Activated naive CD4-positive, alpha-beta T cell treated with anti-CD3 and anti-CD28 coated beads for 36 hours (primary cell): ENCODE measurements at regions not wholly inside any gene's neighbourhood (a gene's known extent, or its start where the extent isn't known, plus 50 kb on each side); places are given as distances from the start of the nearest gene placed in this dataset.

Source experiments
- CTCF ChIA-PET: fragments of 350-600 bp; sonication (Branson Sonifier 250); formaldehyde crosslinking; loops from one replicate; lab custom pipeline; 2021; ENCODE audit warnings: antibody characterized with exemption; lab: Charles Lee
- DNase-seq: peaks from one replicate; pipeline ENCODE4 v3.0.0-alpha.2; 2020
- H3K27ac Mint-ChIP-seq: one replicate; pipeline ENCODE4 v1.8.0; 2021; ENCODE audit warnings: mild to moderate bottlenecking, mixed read lengths
- H3K27me3 Mint-ChIP-seq: one replicate; pipeline ENCODE4 v1.8.0; 2021; ENCODE audit warnings: low read depth, mixed read lengths
- H3K36me3 Mint-ChIP-seq: one replicate; pipeline ENCODE4 v1.8.0; 2021; ENCODE audit warnings: low read depth, mixed read lengths
- H3K4me1 Mint-ChIP-seq: one replicate; pipeline ENCODE4 v1.8.0; 2021; ENCODE audit warnings: low read depth, mixed read lengths
- H3K4me3 Mint-ChIP-seq: one replicate; pipeline ENCODE4 v1.8.0; 2021; ENCODE audit warnings: mild to moderate bottlenecking, moderate library complexity, mixed read lengths
- H3K9me3 Mint-ChIP-seq: one replicate; pipeline ENCODE4 v1.8.0; 2021; ENCODE audit warnings: mixed read lengths
- intact Hi-C: fragments of 100-400 bp; cut with micrococcal nuclease; formaldehyde crosslinking; loops from one replicate; pipeline ENCODE4 v1.15.1; 2023

GRCh38 chr9:86749161-86749893, 198.0 kb downstream of the GAS1 start:
- H3K27me3 Mint-ChIP-seq, result peaks cover 7% of the 10 kb centered on the region
- intact Hi-C loops, result no loop called here
- no peak for DNase-seq
- H3K4me1 Mint-ChIP-seq, result no peaks in the 10 kb centered on the region
- CTCF ChIA-PET, result no interaction called here
- H3K9me3 Mint-ChIP-seq, result no peaks in the 10 kb centered on the region
- no peak overlapping the region for H3K27ac Mint-ChIP-seq
- H3K36me3 Mint-ChIP-seq, result no peaks in the 10 kb centered on the region
- H3K4me3 Mint-ChIP-seq, result no peak overlapping the region

GRCh38 chr9:86747711-86748110, 199.6 kb downstream of the GAS1 start:
- H3K36me3 Mint-ChIP-seq, result no peaks in the 10 kb centered on the region
- CTCF ChIA-PET, result no interaction called here
- H3K4me1 Mint-ChIP-seq, result no peaks in the 10 kb centered on the region
- no peak overlapping the region for H3K27ac Mint-ChIP-seq
- H3K27me3 Mint-ChIP-seq, result peaks cover 5% of the 10 kb centered on the region
- no peak for DNase-seq
- H3K4me3 Mint-ChIP-seq, result no peak overlapping the region
- intact Hi-C loops, result no loop called here
- no peaks in the 10 kb centered on the region for H3K9me3 Mint-ChIP-seq

DNA sequence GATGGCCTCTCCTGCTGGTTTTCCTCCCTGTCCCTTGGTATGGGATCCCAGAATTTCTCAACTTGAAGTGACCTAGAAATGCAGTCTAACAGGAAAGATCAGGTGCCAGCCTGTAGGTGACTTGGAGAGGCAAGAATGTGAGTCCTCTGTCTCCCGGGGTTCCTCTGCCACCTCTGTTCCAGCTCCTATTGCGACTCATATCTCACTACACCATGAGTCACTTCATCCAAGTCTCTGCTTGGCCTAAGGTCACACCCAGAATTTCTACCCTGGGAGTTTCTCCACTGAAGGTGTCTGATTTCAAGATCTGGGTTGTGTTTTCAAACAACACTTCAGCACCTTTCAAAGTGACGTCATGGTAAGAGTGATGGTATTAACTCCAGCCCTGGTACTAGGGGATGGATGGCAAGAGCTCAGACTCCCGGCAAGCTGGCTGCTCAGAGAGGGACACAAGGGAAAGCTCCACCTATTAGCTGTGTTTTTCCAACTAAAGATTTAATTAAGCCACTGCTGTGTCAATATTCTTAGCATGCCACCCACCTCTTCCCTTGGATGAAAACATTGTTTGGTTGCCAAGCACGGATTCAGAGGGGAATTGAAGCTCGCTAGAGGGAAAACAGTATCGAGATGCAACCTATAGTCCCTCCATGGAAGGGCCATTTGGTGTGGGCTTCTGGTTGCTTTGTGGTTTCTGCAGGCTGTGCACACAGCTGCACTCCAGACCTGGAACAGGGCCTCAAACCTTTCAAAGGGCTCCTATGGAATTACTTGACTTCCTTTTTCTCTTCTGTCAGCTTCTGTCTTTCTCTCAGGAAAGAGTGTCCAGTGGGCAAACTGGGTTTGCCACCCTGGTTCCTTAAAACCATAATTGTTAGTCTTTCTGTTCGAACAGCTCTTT, 205.7 kb downstream of the GAS1 start:
- no peak for DNase-seq
- Mint-ChIP-seq H3K36me3 (no peaks in the 10 kb centered on the region), H3K27me3 (no peaks in the 10 kb centered on the region), H3K27ac (no peak overlapping the region), H3K4me3 (no peak overlapping the region), H3K4me1 (no peaks in the 10 kb centered on the region), H3K9me3 (no peaks in the 10 kb centered on the region)
- intact Hi-C loops, result no loop called here
- CTCF ChIA-PET, result no interaction called here

DNA sequence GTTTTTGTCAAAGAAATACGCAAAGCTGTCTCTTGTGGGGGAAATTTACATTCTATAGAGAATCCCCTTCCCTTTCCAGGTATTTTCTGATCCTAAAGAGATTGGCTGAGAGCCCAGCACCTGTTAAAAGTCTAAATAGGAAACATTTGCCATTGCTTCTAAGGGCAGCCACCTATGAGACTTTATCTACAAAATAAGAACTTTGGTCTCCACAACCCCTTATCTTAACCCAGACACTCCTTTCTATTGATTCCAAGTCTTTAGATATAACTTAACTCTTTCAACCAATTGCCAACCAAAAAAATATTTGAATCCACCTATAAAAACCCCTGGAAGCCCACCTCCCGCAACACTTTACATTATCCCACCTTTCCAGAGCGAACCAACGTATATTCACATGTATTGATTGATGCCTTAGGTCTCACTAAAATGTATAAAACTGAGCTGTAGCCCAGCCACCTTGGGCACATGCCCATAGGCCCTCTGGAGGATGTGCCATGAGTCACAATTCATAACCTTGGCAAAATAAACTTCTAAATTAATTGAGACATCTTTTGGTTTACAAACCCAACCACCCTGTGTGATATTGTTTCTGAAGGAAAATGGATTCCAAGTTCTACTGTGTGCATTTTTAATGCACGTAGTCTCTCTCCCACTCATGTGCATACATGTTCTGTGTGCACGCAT, 211.4 kb downstream of the GAS1 start:
- Mint-ChIP-seq H3K27me3 (peaks cover 2% of the 10 kb centered on the region), H3K27ac (no peak overlapping the region), H3K4me1 (no peaks in the 10 kb centered on the region), H3K9me3 (no peaks in the 10 kb centered on the region), H3K36me3 (no peaks in the 10 kb centered on the region), H3K4me3 (no peak overlapping the region)
- CTCF ChIA-PET, result no interaction called here
- intact Hi-C loops, result no loop called here
- DNase-seq, result no peak

DNA sequence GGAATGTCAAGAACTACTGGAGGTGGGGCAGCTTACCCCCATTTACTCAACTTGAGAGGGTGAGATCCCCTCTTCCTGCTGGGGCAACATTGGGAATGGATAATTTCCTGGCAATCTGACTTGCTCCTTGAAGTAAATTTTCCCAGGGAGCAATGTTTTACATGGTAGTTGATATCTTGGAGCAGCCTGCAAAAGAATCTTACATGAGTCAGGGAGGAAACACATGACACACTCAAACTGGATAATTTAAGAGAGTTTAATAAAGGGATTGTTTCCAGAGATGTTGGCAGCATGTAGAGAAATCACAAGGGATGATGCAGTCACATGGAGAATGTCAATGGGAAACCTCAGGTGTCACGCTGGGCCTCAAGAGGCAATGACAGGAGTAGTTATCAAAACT, 212.5 kb downstream of the GAS1 start:
- Mint-ChIP-seq H3K9me3 (no peaks in the 10 kb centered on the region), H3K4me3 (no peak overlapping the region), H3K27me3 (peaks cover 2% of the 10 kb centered on the region), H3K27ac (no peak overlapping the region), H3K4me1 (no peaks in the 10 kb centered on the region), H3K36me3 (no peaks in the 10 kb centered on the region)
- CTCF ChIA-PET, result no interaction called here
- DNase-seq, result no peak
- intact Hi-C loops, result no loop called here

- H3K4me1 Mint-ChIP-seq, result no peaks in the 10 kb centered on the region
- no peaks in the 10 kb centered on the region for H3K36me3 Mint-ChIP-seq
- H3K4me3 Mint-ChIP-seq, result no peak overlapping the region
- intact Hi-C loops, result no loop called here
- no peak for DNase-seq
- no peaks in the 10 kb centered on the region for H3K9me3 Mint-ChIP-seq
- CTCF ChIA-PET, result no interaction called here
- H3K27ac Mint-ChIP-seq, result no peak overlapping the region
- peaks cover 2% of the 10 kb centered on the region for H3K27me3 Mint-ChIP-seq
Measured at GRCh38 chr9:86733929-86734328, 213.4 kb downstream of the GAS1 start.

- no peak overlapping the region for H3K4me3 Mint-ChIP-seq
- DNase-seq, result no peak
- H3K27ac Mint-ChIP-seq, result no peak overlapping the region
- no peaks in the 10 kb centered on the region for H3K4me1 Mint-ChIP-seq
- CTCF ChIA-PET, result no interaction called here
- peaks cover 2% of the 10 kb centered on the region for H3K27me3 Mint-ChIP-seq
- intact Hi-C loops, result no loop called here
- H3K9me3 Mint-ChIP-seq, result no peaks in the 10 kb centered on the region
- no peaks in the 10 kb centered on the region for H3K36me3 Mint-ChIP-seq
Measured at GRCh38 chr9:86732514-86733171, 214.7 kb downstream of the GAS1 start.

DNA sequence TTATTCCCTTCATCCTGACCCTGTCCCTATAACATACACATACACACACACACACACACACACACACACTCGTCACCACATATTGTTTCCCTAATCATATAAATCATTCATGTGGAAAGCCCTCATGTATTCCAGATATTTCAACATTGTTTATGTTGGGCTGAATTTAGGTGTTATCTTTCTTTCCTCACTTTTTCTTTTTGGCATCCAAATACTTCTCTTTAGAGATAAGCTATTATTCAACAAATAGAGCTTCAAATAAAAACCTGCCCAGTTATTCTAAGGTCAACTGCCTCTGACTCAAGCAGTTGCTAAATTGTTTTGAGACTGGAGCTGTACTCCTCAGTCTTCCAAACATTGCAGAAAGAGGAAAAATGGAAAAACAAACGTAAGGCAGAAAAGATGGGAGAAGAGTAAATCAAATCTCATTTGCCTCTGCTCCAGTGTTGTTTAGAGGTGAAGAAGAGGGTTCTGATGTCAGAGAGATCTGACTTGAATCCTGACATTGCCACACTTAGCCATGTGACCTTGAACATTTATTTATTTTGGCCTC, 215.7 kb downstream of the GAS1 start:
- H3K9me3 Mint-ChIP-seq, result no peaks in the 10 kb centered on the region
- H3K27me3 Mint-ChIP-seq, result peaks cover 2% of the 10 kb centered on the region
- CTCF ChIA-PET, result no interaction called here
- no peak overlapping the region for H3K4me3 Mint-ChIP-seq
- no peak for DNase-seq
- intact Hi-C loops, result no loop called here
- H3K4me1 Mint-ChIP-seq, result no peaks in the 10 kb centered on the region
- no peaks in the 10 kb centered on the region for H3K36me3 Mint-ChIP-seq
- no peak overlapping the region for H3K27ac Mint-ChIP-seq

DNA sequence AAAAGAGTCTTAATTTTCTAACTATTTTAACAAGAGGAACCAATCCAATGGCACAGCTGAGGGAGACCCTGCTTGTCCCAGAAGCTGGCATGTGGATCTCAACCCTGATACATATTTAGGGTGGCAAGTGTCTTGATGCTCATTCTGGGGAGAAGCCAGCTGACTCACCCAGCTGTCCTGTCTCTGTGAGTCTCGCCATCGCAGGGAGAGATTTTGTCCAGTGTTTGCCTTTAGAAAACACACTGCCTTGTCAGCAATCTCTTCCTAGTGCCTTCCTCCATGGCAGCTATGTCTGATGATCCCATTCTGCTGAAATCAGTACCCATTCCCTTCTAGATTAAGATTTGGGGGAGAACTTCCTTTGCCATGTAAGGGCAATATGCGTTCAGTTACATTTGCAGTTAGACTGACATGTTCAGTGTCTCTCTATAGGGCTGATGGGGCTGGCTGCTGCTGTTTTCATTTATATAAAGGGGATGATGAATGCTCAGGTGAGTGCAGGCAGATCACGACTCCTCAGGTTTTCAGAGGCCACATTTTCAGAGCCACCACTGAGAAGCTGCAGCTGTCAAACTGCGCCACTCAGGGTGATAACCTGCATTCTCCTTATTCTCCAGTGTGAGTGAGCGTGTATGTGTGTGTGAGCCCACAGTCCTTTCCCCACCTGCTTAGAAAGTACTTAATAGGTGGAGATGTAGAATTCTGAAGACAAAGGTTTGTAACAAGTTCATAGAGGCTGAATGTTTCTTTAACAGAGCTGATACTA, 217.0 kb downstream of the GAS1 start:
- no peak overlapping the region for H3K27ac Mint-ChIP-seq
- peaks cover 2% of the 10 kb centered on the region for H3K27me3 Mint-ChIP-seq
- no peaks in the 10 kb centered on the region for H3K9me3 Mint-ChIP-seq
- DNase-seq, result no peak
- no peaks in the 10 kb centered on the region for H3K36me3 Mint-ChIP-seq
- CTCF ChIA-PET, result no interaction called here
- intact Hi-C loops, result no loop called here
- H3K4me3 Mint-ChIP-seq, result no peak overlapping the region
- H3K4me1 Mint-ChIP-seq, result no peaks in the 10 kb centered on the region

DNA sequence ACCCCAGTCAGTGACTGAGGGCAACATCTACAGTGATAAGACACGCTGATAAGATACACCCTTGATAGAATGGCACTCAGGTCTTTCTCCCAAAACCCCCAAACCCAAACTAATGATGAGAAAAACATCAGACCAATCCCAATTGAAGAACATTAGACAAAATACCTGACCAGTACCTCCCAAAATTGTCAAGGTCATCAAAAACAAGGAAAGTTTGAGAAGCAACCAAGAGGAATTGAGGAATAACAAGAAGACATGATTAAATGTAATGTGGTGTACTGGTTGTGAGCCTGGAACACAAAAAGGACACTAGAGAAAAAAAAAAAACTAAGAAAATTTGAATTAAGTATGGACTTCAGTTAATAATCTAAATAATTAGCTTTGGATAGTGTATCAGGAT, 222.8 kb downstream of the GAS1 start:
- H3K36me3 Mint-ChIP-seq, result no peaks in the 10 kb centered on the region
- intact Hi-C loops, result no loop called here
- no peak overlapping the region for H3K4me3 Mint-ChIP-seq
- no peak for DNase-seq
- no peak overlapping the region for H3K27ac Mint-ChIP-seq
- no peaks in the 10 kb centered on the region for H3K9me3 Mint-ChIP-seq
- CTCF ChIA-PET, result no interaction called here
- H3K27me3 Mint-ChIP-seq, result no peaks in the 10 kb centered on the region
- no peaks in the 10 kb centered on the region for H3K4me1 Mint-ChIP-seq

GRCh38 chr9:86723346-86723745, 224.0 kb downstream of the GAS1 start:
- Mint-ChIP-seq H3K27me3 (no peaks in the 10 kb centered on the region), H3K9me3 (no peaks in the 10 kb centered on the region), H3K36me3 (no peaks in the 10 kb centered on the region), H3K27ac (no peak overlapping the region), H3K4me1 (no peaks in the 10 kb centered on the region), H3K4me3 (no peak overlapping the region)
- CTCF ChIA-PET, result no interaction called here
- intact Hi-C loops, result no loop called here
- no peak for DNase-seq
